Left lobe of liver (tissue), 2 donors: ENCODE measurements at regions not wholly inside any gene's neighbourhood (a gene's known extent, or its start where the extent isn't known, plus 50 kb on each side); places are given as distances from the start of the nearest gene placed in this dataset.

Experiments
- ATAC-seq: fragments of 200-7000 bp; cut with Tn5 transposase; one replicate; pipeline ENCODE4 v1.9.1; 2020; ENCODE audit warnings: mild to moderate bottlenecking, moderate library complexity
- DNase-seq: peaks from one replicate; pipeline ENCODE4 v3.0.0-alpha.2; 2020; ENCODE audit warnings: low spot score
- donor health status: DM: no; HTN: no; CAD: no; lungs with moderate emphysema.
- donor health status: DM: no; HTN: yes; CAD: no.

DNA sequence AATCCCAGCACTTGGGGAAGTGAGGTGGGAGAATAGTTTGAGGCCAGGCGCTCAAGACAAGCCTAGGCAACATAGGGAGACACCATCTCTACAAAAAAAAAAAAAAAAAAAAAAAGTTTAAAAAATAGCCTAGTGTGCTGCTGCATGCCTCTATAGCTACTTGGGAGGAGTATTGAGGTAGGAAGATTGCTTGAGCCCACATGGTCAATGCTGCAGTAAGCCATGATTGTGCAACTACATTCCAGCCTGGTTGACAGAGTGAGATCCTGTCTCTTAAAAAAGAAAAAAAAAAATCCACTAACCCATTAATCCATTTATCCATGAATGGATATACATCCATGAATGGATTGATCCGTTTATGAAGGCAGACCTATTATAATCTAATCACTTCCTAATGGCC lies 1064.6 kb upstream of the EYS start:
- DNase-seq (no peak), ATAC-seq (no peak)

DNA sequence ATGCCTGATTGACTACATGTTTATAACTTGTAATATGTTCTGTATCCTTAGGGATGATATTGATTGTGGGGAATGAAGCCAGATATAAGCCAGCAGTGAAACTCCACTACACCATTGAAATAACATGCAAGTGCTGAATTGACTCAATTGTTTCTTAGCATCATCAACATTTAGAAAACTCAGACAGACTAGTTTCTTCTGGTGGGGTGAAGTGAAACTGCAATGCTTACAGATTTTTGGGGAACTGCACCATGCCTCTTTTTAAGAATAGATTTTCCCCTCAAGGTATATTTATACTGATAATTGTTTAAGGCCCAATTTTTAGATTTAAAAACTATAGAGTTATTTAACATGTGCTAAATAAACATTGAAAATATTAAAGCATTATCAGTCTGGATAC lies 1044.6 kb upstream of the EYS start:
- ATAC-seq (no peak), DNase-seq (no peak)

DNA sequence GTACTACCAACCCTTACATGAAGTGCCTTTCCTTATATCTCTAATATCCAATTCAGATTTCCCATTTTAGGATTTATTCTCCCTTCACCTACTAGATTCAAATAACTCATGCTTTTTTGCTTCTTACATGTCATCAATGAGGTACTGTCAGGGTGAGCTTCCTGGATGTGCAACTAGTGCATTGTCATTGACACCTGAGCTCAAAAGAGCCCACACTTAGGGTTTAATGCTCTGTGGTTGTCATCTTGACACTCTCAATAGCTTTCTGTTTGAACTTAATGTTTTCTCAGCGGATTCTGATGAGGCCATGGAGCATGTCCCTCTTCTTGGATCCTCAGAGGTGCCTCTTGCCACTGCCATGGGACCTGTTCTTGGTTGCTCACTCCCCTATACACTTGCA lies 1033.3 kb upstream of the EYS start:
- DNase-seq, result no peak
- no peak for ATAC-seq

DNA sequence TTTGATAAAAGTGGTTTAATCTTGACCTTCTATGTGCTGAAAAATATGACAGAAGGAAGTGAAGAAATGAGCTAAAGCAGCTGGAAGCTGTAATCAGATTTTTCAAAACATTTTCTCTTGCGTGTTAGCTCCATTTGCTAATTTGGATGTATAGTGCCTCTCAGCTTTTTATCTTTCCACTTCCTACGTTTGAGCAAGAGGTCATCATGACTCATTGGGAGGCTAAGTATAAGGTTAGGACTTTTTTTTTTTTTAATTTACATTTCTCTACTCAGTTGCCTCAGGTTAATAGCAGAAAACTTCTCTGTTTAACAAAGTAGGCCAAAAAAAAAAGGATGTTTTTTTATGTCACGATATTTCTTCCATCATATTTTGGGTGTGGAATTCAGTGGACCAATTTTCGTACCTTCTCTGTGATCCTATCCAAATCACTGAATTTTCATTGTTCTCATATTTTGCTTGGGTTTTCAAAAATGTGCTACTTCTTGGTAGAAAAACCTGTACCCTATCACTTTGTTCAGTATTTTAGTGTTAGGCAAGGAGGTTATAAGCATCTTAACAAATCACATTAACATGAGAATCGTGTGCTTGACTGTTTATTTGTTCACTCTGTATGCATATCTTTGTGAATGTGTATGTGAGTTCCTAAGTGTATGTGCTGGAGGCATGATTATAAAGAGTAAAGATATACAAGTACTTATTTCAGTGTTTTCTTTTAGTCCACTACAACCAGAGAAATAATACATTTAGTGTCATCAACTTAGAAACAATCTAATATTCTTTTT lies 1028.3 kb upstream of the EYS start:
- no peak for DNase-seq
- ATAC-seq, result no peak

DNA sequence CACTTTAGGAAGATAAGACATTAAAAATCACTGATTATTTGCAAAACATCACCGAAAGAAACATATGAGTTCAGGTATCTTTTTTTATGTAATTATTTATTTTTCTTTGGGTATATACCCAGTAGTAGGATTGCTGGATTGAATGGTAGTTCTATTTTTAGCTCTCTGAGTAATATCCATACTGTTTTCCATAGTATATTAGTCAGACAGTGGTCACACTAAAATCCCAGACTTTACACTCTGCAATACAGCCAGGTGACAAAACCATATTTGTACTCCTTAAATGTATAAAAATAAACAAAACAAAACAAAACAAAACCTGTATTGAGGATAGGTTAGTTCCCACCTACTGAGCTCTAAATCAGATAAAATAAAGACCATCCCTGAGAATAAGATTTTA lies 1024.3 kb upstream of the EYS start:
- DNase-seq, result no peak
- no peak for ATAC-seq

DNA sequence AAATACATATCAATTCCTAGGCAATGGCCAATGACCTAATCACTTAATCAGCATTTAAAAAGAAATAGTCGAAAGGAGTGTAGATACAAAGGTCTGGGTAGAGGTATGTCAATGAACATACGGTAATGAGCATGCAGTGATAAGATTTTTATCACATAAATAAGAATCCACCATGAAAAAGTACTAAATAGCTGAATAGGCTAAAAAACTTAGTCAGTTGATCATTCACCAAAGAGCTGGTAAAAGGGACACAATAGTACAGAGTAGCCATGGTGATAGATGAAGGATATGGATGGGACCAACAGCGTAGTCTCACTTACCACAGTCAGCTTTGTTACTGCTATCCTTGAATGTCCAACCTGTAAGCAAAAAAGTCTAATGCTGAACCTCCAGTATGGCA lies 1018.6 kb upstream of the EYS start:
- ATAC-seq (no peak), DNase-seq (no peak)

DNA sequence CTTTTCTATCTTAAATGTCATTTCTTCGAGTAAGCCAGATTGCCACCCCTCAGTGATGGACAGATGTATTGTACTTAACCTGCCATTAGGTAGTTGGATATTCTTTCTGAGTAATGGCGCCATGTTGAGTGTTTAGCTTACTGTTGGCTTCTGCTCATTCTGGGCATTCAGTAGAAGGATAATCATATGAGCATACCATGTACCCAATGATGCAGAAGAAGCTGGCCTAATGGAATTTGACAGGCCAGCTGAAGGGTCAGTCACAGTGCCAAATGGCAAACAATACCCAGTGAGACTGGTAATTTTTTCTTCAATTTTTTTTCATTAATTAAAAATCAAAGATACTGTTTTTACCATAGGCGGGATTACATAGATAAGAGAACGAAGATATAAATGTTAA lies 1010.8 kb upstream of the EYS start:
- ATAC-seq (no peak), DNase-seq (no peak)

DNA sequence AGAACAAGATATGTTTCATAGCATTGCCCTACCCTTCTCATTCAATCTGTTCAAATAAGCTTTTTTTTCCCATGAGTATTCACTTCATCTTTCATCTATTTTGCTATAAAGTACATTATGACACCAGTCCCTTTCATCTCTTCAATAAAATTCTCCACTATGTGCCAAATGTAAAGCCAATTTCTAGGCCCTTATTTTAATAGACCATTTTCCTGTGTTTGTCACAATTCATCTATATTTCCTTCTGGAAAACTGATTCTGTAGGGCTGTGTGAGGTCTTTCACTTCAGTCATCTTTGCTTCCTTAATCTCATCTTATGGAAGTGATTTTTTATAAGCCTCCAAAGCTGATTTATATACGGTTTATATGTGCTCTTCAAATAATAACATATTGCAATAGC lies 992.4 kb upstream of the EYS start:
- ATAC-seq (no peak), DNase-seq (no peak)

DNA sequence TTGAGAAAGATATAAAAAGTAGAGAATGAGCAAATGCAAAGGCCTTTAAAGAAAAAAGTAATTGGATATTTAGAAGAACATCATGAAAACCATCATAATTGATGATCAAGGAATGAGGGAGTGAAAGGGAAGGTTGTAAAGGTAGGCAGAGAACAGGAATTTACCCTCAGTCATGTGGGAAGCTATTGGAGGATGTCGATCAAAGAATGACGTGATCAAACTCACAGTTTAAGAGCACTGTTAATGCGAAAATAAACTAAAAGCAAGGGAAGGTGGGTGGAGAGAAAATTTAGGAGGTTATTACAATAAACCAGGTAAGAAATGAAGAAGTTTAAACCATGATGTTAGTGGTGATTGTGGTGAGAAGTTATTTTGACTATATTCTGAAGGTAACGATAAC lies 982.6 kb upstream of the EYS start:
- ATAC-seq (no peak), DNase-seq (no peak)

DNA sequence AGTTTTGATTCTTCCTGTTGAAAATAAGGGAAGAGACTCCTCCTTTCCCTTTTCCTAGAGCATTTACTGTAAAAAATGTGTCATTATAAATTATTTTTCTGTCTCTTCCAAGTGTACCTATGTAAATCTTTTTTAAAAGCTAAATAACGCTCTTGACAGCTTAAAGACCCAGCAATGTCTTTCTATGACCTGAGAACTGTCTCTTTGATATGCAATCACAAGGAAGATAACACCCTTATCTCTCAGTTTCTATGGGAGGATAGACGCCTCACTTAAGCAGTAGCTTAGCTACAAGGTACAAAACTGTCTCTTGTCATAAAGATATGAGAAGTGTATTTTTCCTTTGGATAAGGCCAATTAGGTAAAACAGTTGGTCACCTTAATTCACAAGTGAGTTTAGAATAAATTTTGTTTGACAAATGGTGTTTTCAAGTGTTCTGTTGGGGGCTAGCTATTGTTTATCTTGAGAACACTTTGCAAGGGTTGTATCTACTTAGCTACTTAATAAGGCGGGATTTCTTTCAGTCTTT lies 980.6 kb upstream of the EYS start:
- no peak for ATAC-seq
- no peak for DNase-seq

DNA sequence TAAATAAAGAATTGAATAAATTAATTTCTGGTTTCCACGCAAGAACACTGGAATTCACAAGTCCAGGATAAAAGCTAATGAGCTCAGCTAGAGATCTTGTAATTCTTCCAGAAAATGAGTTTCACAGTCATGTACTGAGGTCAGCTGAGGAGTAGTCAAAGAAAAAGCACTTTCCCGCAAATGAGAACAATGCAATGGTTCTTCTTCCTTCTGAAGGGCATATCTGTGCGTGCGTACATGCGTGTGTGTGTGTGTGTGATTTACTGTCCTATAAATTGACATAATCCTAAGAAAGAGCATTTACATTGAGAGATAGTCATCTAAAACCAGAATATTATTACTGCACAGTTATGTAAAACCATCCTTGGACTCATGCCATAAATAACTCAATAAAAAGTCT lies 968.9 kb upstream of the EYS start:
- ATAC-seq (no peak), DNase-seq (no peak)

DNA sequence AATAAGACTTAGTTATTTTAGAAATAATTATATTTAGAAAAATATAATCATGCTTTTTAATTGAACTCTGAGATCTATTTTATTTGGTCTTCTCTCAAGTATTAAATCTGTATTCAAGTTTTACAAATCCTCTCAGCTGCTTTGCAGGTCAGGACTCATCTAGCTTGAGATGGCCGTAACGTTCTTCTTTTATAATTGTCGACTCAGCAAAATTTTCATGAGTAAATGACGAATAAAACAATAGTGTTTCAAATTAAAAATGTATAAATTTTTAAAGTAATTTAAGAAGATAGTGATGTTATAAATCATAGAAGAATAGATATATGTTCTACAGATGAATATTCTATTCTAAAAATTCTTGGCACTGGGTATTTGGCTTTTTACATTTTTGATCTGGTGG lies 957.1 kb upstream of the EYS start:
- DNase-seq (no peak), ATAC-seq (no peak)

DNA sequence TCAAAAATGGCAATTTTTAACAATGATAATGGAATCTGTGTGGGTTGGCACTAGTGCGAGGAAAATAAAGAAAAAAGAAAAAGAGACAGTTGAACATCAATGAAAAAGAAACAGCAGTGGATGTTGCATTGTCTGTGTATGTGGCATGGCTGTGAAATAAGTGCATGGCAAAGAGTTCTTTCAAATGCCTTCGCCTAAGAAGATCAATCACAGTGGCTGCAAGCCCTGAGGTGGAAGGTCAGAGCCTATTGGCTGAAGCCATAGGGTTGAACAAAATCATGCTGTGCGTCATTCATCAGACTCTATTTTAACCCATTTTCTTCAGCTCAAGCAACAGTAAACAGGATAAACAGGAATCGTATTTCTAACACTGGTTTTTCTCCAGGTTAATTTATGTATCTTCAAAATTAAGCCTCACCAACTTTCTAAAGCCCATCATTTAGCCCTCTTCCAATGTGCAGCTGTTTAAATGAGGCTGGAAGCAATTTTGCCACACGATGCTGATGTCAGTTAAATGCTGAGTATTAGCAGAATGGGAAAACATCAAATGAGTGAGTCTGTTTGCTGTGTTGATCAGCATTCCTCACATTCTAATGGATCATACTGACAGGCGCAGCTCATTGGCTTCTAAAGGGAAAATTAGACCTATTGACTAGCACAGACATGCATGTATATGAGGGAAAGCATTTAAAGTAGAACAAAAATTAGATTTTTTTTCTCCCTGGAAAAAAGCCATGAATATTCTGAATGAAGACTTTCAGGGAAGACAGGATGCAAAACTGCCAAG lies 955.9 kb upstream of the EYS start:
- DNase-seq (no peak), ATAC-seq (no peak)

DNA sequence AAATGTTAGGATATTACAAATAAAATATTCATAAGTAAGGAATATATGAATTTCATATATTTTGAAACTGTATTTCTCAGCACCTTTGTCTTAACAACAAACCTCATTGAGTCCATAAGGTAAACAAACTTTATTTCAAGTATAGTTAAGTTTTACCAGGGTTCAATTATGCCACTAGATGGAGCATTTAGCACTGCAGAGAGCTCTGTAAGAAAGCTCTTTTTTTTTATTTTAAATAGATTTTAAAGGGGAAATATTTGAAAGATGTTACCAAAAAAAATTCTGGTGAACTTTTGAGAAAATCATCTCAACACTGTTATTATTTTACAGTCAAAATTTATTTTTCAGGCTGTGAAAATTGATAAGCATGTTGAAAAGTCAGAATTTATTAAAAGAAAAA lies 955.2 kb upstream of the EYS start:
- DNase-seq (no peak), ATAC-seq (no peak)

DNA sequence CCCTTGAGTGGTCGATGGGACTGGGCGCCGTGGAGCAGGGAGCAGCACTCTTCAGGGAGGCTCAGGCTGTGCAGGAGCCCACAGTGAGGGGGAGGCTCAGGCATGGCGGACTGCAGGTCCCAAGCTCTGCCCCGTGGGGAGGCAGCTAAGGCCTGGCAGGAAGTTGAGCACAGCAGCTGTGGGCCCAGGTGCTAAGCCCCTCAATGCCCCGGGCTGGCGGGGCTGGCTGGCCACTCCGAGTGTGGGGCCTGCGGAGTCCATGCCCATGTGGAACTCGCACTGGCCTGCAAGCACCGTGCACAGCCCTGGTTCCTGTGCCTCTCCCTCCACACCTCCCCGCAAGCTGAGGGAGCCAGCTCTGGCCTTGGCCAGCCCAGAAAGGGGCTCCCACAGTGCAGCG lies 948.4 kb upstream of the EYS start:
- ATAC-seq, result no peak
- no peak for DNase-seq

DNA sequence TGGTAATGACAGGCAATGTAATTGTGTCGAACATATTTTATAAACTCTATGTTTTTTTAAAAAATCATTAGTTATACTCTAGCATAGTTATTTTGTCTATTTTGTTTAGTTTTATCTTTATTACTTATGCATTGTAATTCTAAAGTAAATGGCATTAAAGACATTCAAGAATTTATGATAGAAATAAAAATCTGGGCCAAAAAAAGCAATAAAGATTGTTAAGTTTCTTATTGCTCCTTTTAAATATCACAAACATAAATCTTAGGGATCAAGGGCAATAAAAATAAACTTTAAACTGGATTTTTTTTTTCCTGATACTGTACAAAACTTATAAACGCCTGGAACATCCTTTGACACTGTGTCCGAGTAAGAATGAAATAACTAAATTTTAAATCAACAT lies 931.5 kb upstream of the EYS start:
- ATAC-seq (no peak), DNase-seq (no peak)

DNA sequence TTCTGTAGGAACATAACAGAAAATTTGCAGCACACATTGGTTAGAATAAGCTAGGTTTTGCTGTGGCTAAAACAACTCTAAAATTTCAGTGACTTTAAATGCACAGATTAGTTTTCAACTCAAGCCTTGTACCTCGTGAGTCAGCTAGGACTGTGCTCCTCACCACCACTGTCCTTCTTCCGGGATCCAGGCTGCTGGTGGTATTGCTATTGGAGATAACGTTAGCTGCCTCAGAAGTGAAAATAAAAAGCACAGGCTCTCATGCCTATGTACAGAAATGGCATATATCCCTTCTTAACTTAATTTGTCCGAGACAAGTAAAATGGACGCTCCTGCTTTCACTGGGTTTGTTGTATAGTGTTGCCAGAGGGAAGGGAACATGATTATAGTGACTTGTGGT lies 931.1 kb upstream of the EYS start:
- no peak for DNase-seq
- no peak for ATAC-seq

DNA sequence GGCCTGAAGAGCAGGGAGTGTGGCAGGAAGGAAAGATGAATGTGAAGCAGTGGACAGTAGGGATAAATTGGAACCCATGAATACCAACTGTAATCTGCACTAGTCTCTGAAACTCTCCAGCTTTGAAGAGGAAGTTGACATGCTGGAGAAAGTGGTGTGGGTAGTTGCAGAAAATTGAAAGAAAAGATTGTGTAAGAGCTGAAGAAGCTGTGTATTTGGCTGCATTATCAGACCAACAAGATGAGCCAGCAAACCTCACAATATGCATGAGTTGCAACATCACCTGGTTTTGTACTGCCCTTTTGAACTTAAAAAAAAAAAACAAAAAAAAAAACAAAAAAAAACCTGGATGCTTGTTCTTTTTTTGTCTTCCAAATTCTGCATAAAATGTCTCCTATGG lies 921.9 kb upstream of the EYS start:
- ATAC-seq (no peak), DNase-seq (no peak)

DNA sequence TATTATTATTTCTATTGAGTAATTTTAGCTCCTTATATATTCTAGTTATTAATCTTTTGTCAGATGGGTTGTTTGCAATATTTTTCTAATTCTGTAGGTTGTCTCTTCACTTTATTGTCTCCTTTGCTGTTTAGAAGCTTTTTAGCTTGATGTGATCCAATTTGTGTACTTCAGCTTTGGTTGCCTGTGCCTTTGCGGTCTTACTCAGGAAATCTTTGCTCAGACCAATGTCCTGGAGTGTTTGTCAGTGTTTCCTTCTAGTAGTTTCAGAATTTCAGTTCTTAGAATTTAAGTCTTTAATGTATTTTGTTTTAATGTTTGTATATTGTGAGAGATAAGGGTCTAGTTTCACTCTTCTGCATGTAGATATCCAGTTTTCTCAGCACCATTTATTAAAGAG lies 916.0 kb upstream of the EYS start:
- DNase-seq (no peak), ATAC-seq (no peak)

DNA sequence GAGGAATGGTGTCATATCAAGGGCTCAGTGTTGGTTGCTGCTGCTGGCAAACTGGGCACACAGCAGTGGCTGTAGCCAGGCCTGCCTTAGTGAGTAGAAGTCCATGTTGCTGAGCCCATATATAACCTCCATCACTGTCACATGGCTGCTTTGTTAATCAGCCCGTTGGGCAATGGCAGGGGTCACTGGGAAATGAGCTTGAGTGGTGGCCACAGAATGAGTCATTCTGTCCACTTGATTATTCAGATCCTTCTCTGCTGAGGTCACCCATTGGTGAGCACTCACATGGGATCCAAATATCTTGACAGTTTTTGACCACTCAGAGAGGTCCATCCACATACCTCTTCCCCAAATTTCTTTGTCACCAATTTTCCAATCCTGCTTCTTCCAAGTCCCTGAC lies 898.9 kb upstream of the EYS start:
- no peak for DNase-seq
- no peak for ATAC-seq

DNA sequence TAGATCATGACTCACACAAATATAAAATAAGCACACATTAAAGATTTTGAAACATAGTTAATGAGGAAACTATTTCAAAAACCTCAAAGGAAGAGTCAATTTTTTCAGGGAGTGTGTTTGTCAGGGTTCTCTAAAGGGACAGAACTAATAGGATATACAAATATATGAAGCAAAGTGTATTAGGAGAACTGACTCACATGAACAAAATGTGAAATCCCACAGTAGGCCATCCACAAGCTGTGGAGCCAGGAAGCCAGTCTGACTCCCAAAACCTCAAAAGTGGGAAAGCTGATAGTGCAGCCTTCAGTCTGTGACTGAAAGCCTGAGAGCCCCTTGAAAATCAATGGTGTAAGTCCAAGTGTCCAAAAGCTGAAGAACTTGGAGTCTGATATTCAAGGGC lies 898.0 kb upstream of the EYS start:
- no peak for ATAC-seq
- no peak for DNase-seq

DNA sequence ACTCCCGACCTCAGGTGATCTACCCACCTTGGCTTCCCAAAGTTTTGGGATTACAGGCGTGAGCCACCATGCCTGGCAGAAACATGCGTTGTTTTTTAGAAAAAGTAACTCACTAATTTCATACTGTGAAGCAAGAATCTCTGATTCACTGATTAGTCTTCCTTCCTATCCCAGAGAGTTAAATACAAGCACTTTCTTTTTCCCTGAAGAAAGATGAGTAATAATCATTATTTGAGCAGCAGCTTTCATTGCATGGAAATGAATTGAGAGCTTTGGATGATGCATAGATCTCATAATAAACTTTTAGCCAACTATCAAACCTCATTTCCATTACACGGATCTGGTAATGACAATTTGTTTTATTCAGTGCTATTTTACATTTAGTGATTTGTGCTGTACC lies 892.5 kb upstream of the EYS start:
- ATAC-seq (no peak), DNase-seq (no peak)

DNA sequence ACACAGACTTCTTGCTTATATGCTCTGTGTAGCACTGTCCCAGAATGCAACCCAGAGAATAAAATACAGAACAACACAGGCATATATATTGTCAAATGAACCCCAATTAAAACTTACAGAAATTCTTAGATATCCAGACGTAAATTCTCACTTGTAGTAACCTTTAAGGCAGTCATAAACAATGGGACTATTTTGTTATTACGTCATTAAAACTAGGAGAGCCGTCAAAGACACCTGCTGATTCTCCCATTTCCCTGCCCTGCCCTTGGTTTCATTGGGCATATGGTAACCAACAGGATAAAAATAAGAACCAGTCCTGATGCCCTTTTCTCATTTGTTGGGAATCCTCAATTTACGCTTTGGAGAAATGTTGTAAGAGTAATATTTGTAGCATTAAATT lies 871.3 kb upstream of the EYS start:
- DNase-seq (no peak), ATAC-seq (no peak)
